Parathyroid adenoma (tissue), 2 donors: ENCODE measurements at regions not wholly inside any gene's neighbourhood (a gene's known extent, or its start where the extent isn't known, plus 50 kb on each side); places are given as distances from the start of the nearest gene placed in this dataset.

Source experiments
- H2AFZ ChIP-seq: fragments of 300-600 bp; sonication (generic); one replicate; pipeline ENCODE4 v1.7.0; 2017; ENCODE audit warnings: antibody characterized with exemption, mild to moderate bottlenecking
- H3K27ac ChIP-seq: fragments of 300-600 bp; sonication (generic); one replicate; pipeline ENCODE4 v1.7.0; 2017
- H3K27me3 ChIP-seq: fragments of 300-600 bp; sonication (generic); one replicate; pipeline ENCODE4 v1.7.0; 2017; ENCODE audit warnings: low read length; ENCODE audit not compliant: control insufficient read depth, insufficient read depth
- H3K36me3 ChIP-seq: fragments of 300-600 bp; sonication (generic); one replicate; pipeline ENCODE4 v1.7.0; 2017; ENCODE audit warnings: low read length; ENCODE audit not compliant: control insufficient read depth, insufficient read depth
- H3K4me1 ChIP-seq: fragments of 300-600 bp; sonication (generic); one replicate; pipeline ENCODE4 v1.7.0; 2017; ENCODE audit warnings: control low read depth
- H3K4me2 ChIP-seq: fragments of 300-600 bp; sonication (generic); one replicate; pipeline ENCODE4 v1.7.0; 2017; ENCODE audit warnings: low read length
- H3K4me3 ChIP-seq: fragments of 300-600 bp; sonication (generic); one replicate; pipeline ENCODE4 v1.7.0; 2017; ENCODE audit warnings: low read depth, low read length
- H3K79me2 ChIP-seq: fragments of 300-600 bp; sonication (generic); one replicate; pipeline ENCODE4 v1.7.0; 2017; ENCODE audit warnings: control low read depth
- H3K9ac ChIP-seq: fragments of 300-600 bp; sonication (generic); one replicate; pipeline ENCODE4 v1.7.0; 2017; ENCODE audit warnings: mild to moderate bottlenecking
- H3K9me3 ChIP-seq: fragments of 300-600 bp; sonication (generic); one replicate; pipeline ENCODE4 v1.7.0; 2017; ENCODE audit warnings: low read length; ENCODE audit not compliant: control insufficient read depth
- CTCF ChIP-seq: fragments of 300-600 bp; sonication (generic); IDR thresholded peaks from one replicate; pipeline ENCODE4 v1.7.0; 2017; ENCODE audit warnings: antibody characterized with exemption, mild to moderate bottlenecking
- donor health status: primary hyperparathyroidism.

DNA sequence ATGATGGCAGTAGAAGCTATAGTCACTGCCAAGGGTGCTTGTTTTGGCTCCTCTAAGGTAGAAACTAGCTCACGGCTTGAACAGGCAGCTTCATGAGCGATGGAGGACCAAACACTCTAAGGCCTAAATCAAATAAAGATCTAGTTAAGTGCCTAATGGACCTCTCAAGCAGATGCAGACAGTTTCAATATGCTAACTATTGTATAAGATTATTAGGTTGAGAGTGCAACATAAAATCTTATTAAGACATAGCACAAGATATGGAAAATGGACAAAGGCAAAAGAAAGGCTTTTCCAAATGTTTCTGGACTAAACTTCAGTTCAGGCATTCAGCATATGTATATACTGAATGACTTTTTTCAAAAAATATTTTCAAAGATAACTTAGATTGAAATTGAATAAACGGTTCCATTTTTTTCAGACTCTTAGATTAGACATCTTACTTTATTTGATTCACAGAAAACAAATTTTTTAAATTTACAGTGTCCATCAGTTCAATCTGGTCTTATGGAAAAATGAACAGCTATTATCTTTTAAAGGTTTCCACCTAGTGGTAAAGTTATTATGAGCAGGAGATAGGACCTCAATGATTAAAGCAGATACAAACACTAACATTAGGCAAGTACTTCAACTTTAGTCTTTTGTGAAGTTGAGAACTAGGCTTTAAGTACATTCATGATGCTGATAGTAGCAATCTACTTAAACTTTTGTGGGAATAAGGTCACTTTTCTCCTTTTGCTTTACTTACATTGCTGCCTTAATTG is 1167.7 kb downstream of the MAT2B start:
- H3K27me3 ChIP-seq = no peaks in the 10 kb centered on the region
- H3K4me3 ChIP-seq = no peak overlapping the region
- H3K36me3 ChIP-seq = no peaks in the 10 kb centered on the region
- H3K9me3 ChIP-seq = no peaks in the 10 kb centered on the region
- no peaks in the 10 kb centered on the region for H3K79me2 ChIP-seq
- H3K4me2 ChIP-seq = no peak overlapping the region
- H2AFZ ChIP-seq = no peak overlapping the region
- no peak overlapping the region for H3K27ac ChIP-seq
- no peak overlapping the region for H3K9ac ChIP-seq
- TF ChIP-seq CTCF = no peak
- H3K4me1 ChIP-seq = no peaks in the 10 kb centered on the region

DNA sequence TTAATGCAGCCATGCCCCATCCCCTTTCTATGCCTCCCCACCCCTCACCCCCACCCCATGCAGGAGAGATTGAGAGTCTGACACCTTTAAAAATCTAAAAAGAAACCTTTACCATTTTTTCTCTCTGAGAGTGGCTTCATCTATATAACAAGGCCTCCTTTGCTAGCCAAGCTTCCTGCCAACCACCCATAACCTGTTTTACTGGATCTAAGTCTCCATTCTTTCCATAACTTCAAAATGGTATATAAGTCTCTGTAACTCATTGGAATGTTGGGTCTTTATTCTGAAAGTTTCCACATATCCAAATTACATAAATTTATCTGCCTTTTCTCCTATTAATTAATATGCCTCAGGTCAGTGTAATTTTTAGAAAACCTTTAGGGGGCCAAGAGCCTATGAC is 1174.0 kb downstream of the MAT2B start:
- Histone ChIP-seq H3K9me3 (no peaks in the 10 kb centered on the region), H3K79me2 (no peaks in the 10 kb centered on the region), H3K36me3 (no peaks in the 10 kb centered on the region), H3K4me2 (no peak overlapping the region), H3K27ac (no peak overlapping the region), H2AFZ (no peak overlapping the region), H3K4me3 (no peak overlapping the region), H3K27me3 (no peaks in the 10 kb centered on the region), H3K9ac (no peak overlapping the region), H3K4me1 (no peaks in the 10 kb centered on the region)
- TF ChIP-seq CTCF = no peak

GRCh38 chr5:164680216-164680615 is 1174.8 kb downstream of the MAT2B start:
- Histone ChIP-seq H3K4me3 (no peak overlapping the region), H3K9me3 (no peaks in the 10 kb centered on the region), H2AFZ (no peak overlapping the region), H3K79me2 (no peaks in the 10 kb centered on the region), H3K4me2 (no peak overlapping the region), H3K4me1 (no peaks in the 10 kb centered on the region), H3K27me3 (no peaks in the 10 kb centered on the region), H3K9ac (no peak overlapping the region), H3K27ac (no peak overlapping the region), H3K36me3 (no peaks in the 10 kb centered on the region)
- no peak for TF ChIP-seq CTCF

DNA sequence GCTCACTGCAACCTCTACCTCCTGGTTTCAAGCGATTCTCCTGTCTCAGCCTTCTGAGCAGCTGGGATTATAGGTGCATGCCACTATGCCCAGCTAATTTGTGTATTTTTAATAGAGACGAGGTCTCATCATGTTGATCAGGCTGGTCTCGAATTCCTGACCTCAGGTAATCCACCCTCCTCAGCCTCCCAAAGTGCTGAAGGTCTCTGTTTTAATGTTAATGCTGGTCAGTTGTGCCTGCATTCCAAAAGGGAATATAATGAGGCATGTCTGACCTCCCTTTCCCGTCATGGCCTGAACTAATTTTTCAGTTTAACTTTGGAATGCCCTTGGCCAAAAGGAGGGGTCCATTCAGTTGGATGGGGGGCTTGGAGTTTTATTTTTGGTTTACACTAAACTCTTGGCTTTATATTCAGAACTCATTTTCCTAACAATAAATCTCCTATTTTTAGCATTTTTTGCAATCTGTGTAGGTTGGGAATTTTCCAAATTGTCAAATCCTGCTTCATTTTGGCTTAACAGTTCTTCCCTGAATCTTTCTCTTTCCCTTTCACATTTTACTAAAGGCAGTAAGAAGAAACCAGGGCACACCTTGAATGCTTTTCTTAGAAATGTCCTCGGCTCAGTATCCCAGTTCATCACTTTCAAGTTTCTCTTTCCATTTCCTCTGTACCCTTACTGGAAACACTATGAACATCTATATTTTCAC is 1175.5 kb downstream of the MAT2B start:
- no peak overlapping the region for H3K4me2 ChIP-seq
- H3K36me3 ChIP-seq = no peaks in the 10 kb centered on the region
- H3K4me1 ChIP-seq = no peaks in the 10 kb centered on the region
- no peak overlapping the region for H3K9ac ChIP-seq
- H3K27ac ChIP-seq = no peak overlapping the region
- H2AFZ ChIP-seq = no peak overlapping the region
- no peak overlapping the region for H3K4me3 ChIP-seq
- no peaks in the 10 kb centered on the region for H3K79me2 ChIP-seq
- H3K27me3 ChIP-seq = no peaks in the 10 kb centered on the region
- TF ChIP-seq CTCF = no peak
- H3K9me3 ChIP-seq = no peaks in the 10 kb centered on the region
